Stimulated activated CD4-positive, alpha-beta T cell treated with anti-CD3 and anti-CD28 coated beads, Interleukin-2, amount 100 ng/mL, for 48 hours (primary cell): ENCODE measurements at regions not wholly inside any gene's neighbourhood (a gene's known extent, or its start where the extent isn't known, plus 50 kb on each side); places are given as distances from the start of the nearest gene placed in this dataset.

Experiments used
- DNase-seq, 2 donors: peaks; one replicate each; pipeline ENCODE4 v3.0.0-alpha.2; 2020

GRCh38 chr1:38454236-38454635, 405.3 kb downstream of the RRAGC start:
- DNase-seq = no peak

GRCh38 chr1:38452246-38452645, 405.7 kb upstream of the POU3F1 start:
- no peak for DNase-seq

GRCh38 chr1:38451541-38451993, 405.0 kb upstream of the POU3F1 start:
- no peak for DNase-seq

- DNase-seq = no peak
These were observed 402.3 kb upstream of the POU3F1 start for GRCh38 chr1:38448893-38449292.

- no peak for DNase-seq
These were observed 400.3 kb upstream of the POU3F1 start for GRCh38 chr1:38446936-38447335.

- DNase-seq = no peak
These were observed 398.3 kb upstream of the POU3F1 start for GRCh38 chr1:38444770-38445442.

GRCh38 chr1:38444311-38444710, 397.7 kb upstream of the POU3F1 start:
- no peak for DNase-seq

- no peak for DNase-seq
These were observed 393.8 kb upstream of the POU3F1 start for GRCh38 chr1:38440402-38440801.

GRCh38 chr1:38436749-38437148, 390.2 kb upstream of the POU3F1 start:
- no peak for DNase-seq

- DNase-seq = no peak
These were observed 389.4 kb upstream of the POU3F1 start for GRCh38 chr1:38436006-38436405.

- DNase-seq = no peak
These were observed 386.6 kb upstream of the POU3F1 start for GRCh38 chr1:38433084-38433722.

- no peak for DNase-seq
These were observed 385.2 kb upstream of the POU3F1 start for GRCh38 chr1:38431535-38432376.

GRCh38 chr1:38430949-38431348, 384.4 kb upstream of the POU3F1 start:
- no peak for DNase-seq

- no peak for DNase-seq
These were observed 378.1 kb upstream of the POU3F1 start for GRCh38 chr1:38424677-38425076.

GRCh38 chr1:38420666-38421065, 374.1 kb upstream of the POU3F1 start:
- DNase-seq = no peak

- DNase-seq = no peak
These were observed 371.8 kb upstream of the POU3F1 start for GRCh38 chr1:38418195-38419030.

GRCh38 chr1:38403667-38404066, 357.1 kb upstream of the POU3F1 start:
- DNase-seq = no peak

- DNase-seq = no peak
These were observed 355.7 kb upstream of the POU3F1 start for GRCh38 chr1:38402230-38402815.

GRCh38 chr1:38396606-38397005, 350.0 kb upstream of the POU3F1 start:
- DNase-seq = no peak

- no peak for DNase-seq
These were observed 347.7 kb upstream of the POU3F1 start for GRCh38 chr1:38394303-38394702.

GRCh38 chr1:38392861-38393260, 346.3 kb upstream of the POU3F1 start:
- DNase-seq = no peak

- DNase-seq = no peak
These were observed 334.7 kb upstream of the POU3F1 start for GRCh38 chr1:38381256-38381655.

GRCh38 chr1:38376577-38376976, 330.0 kb upstream of the POU3F1 start:
- no peak for DNase-seq
